ENCODE measurements at regions not wholly inside any gene's neighbourhood (a gene's known extent, or its start where the extent isn't known, plus 50 kb on each side); places are given as distances from the start of the nearest gene placed in this dataset.

- no peak for TF ChIP-seq POLR2AphosphoS5 (IDR thresholded peaks at IDR 0.05)
- TF ChIP-seq, protein P1, sequence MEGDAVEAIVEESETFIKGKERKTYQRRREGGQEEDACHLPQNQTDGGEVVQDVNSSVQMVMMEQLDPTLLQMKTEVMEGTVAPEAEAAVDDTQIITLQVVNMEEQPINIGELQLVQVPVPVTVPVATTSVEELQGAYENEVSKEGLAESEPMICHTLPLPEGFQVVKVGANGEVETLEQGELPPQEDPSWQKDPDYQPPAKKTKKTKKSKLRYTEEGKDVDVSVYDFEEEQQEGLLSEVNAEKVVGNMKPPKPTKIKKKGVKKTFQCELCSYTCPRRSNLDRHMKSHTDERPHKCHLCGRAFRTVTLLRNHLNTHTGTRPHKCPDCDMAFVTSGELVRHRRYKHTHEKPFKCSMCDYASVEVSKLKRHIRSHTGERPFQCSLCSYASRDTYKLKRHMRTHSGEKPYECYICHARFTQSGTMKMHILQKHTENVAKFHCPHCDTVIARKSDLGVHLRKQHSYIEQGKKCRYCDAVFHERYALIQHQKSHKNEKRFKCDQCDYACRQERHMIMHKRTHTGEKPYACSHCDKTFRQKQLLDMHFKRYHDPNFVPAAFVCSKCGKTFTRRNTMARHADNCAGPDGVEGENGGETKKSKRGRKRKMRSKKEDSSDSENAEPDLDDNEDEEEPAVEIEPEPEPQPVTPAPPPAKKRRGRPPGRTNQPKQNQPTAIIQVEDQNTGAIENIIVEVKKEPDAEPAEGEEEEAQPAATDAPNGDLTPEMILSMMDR (IDR thresholded peaks at IDR 0.05) = no peak
- no peak for TF ChIP-seq POLR2A (IDR thresholded peaks at IDR 0.05)
These were observed 61.0 kb upstream of the SOX1 start for GRCh38 chr13:112005925-112006324.
